GM21529 (cell line): ENCODE measurements at regions not wholly inside any gene's neighbourhood (a gene's known extent, or its start where the extent isn't known, plus 50 kb on each side); places are given as distances from the start of the nearest gene placed in this dataset.
"Not testable (repeated sequence)": the region's sequence is repeated elsewhere in the genome, so short reads cannot be mapped to it uniquely, and the experiment has no call there.

Source experiments
- ATAC-seq: cut with Tn5 transposase; IDR thresholded peaks from one replicate; pipeline ENCODE4 v1.9.1; 2021; ENCODE audit not compliant: unreplicated experiment

- no peak for ATAC-seq
Measured at GRCh38 chr5:18517641-18518380, 883.6 kb downstream of the TAF11L14 start.

DNA sequence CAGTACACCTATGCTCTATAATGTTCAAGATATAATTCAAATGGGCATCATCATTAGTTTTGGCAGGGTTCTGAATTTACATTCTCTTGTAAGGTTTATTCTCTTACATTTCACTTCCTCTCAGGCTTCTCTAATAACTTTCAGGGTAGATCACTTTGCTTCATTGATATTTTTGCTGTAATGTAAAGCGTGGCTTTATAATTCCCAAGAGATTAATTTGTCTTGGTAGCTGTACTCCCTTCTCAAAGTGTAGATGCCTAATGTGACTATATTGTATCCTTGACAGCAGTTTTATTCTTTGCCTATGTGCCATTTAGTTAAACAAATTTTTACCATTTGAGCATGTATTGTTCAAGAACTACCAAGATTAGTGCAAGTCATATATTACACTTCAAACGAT, 889.1 kb downstream of the TAF11L14 start:
- no peak for ATAC-seq

- ATAC-seq, result no peak
Measured at GRCh38 chr5:18526792-18527405, 892.6 kb downstream of the TAF11L14 start.

- no peak for ATAC-seq
Measured at GRCh38 chr5:18533137-18533536, 898.9 kb downstream of the TAF11L14 start.

DNA sequence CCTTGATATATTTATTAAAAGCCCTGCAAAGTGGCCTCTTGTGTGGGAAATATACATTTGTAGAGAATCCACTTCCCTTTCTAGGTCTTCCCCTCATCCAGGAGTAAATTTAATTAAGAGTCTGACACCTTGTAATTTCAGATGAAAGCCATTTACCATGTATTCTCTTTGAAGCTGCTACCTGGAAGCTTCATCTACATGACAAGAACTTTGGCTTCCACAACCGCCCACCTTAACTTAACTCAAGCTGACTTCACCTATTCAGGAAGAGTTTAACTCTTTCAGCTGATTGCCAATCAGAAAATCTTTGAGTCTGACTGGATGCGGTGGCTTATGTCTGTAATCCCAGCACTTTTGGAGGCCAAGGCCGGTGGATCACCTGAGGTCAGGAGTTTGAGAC, 899.9 kb downstream of the TAF11L14 start:
- no peak for ATAC-seq

DNA sequence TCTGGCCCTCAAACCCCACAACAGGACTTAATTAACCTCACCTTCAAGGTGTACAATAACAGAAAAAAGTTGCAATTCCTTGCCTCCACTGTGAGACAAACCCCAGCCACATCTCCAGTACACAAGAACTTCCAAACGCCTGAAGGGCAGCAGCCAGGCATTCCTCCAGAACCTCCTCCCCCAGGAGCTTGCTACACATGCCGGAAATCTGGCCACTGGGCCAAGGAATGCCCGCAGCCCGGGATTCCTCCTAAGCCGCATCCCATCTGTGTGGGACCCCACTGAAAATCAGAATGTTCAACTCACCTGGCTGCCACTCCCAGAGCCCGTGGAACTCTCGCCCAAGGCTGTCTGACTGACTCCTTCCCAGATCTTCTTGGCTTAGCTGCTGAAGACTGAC, 901.5 kb downstream of the TAF11L14 start:
- ATAC-seq, result not testable (repeated sequence)

- no peak for ATAC-seq
Measured at GRCh38 chr5:18544421-18544820, 910.2 kb downstream of the TAF11L14 start.

- no peak for ATAC-seq
Measured at GRCh38 chr5:18546591-18546990, 912.3 kb downstream of the TAF11L14 start.

DNA sequence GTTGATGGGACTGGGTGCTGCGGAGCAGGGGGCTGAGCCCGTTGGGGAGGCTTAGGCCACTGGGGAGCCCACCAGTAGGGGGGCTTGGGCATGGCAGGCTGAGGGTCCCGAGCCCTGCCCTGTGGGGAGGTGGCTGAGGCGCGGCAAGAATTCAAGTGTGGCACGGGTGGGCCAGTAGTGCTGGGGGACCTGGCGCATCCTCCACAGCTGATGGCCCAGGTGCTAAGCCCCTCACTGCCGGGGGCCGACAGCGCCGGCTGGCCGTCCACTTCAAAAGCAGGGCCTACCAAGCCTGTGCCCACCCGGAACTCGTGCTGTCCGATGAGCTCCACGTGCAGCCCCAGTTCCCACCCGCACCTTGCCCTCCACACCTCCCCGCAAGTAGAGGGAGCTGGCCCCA, 917.5 kb downstream of the TAF11L14 start:
- ATAC-seq, result no peak

DNA sequence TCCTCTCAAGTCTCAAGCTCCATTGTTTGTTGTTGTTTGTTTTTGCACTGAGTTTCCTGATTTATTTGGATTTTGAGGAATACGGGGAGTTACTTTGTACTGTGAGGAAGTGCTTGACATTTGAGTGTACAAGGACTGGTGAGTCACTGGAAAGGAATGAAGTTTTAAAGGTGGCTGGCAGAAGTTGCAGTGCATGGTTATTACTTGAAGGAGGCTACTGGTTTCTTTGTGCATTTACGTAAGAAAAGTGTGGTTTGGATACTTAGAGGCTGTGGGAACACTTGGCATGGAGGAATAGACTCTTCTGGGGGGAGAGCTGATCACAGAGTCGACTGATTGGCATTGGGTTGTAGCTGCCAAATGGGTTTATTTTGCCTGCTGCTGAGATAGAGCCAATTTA, 919.0 kb downstream of the TAF11L14 start:
- ATAC-seq, result no peak

DNA sequence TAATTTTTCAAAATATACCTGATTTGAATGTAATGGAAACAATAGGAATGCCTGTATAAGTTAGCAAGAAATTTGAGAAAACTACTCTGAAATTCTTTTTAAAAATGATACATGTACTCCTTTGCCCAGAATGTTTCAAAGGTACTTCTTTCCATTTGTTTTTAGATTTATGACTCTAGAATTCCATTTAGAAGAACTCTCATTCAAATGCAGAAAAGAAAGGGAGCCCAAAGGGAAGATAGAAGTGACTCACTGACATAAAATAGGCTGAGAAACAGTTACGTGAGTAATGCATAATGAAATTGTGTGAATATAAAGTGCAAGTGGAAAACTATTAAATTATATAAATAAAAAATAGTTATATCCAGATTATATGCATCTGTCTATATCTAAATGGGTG, 926.3 kb downstream of the TAF11L14 start:
- ATAC-seq, result no peak

- no peak for ATAC-seq
Measured at GRCh38 chr5:18563853-18564252, 929.6 kb downstream of the TAF11L14 start.

GRCh38 chr5:18566671-18567070, 932.4 kb downstream of the TAF11L14 start:
- no peak for ATAC-seq

GRCh38 chr5:18576586-18576985, 942.3 kb downstream of the TAF11L14 start:
- no peak for ATAC-seq

DNA sequence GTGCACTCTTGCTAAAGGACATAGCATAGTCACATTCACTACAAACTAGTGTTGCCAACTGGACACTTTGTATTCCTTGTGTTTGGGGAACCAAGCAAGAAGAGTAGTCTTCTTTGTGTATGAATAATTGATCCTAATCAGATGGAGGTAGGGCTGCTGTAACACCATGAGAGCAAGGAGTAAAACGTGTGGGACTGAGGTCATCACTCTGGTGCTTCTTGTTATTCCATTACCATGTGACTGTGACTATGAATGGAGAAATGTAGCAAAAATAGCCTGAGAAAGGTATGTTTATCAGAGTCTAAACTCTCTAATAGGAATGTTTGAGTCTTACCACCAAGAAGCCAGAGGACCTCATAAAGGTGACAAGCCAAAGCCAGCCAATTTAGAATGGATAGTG, 966.9 kb downstream of the TAF11L14 start:
- no peak for ATAC-seq

DNA sequence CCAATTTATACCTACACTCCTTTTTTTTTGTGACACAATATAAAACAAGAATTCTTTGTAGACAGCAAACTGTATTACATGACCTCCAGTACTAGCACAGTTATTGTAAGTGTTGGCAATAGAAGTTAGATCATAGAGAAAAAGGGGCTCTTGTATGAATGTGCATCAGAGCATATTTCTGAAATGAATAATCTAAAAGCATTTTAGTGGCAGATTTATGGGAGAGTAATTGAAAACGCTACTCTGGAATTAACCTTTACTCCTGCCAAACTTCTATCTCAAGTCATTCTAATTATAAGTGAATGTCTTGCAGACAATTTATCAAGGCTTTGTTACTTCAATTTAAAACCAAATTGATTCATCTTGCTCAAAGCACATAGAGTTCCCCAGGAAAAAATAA, 968.1 kb downstream of the TAF11L14 start:
- no peak for ATAC-seq

- no peak for ATAC-seq
Measured at GRCh38 chr5:18605186-18605585, 970.9 kb downstream of the TAF11L14 start.

- ATAC-seq, result no peak
Measured at GRCh38 chr5:18607570-18607969, 973.3 kb downstream of the TAF11L14 start.

DNA sequence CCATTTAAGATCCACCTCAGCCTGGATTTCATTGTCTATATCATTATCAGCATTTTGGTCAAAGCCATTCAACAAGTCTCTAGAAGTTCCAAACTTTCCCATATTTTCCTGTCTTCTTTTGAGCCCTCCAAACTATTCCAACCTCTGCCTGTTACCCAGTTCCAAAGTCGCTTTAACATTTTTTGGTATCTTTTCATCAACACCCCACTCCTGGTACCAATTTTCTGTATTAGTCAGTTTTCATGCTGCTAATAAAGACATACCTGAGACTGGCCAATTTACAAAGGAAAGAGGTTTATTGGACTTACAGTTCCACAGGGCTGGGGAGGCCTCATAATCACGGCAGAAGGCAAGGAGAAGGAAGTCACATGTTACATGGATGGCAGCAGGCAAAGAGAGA, 982.9 kb downstream of the TAF11L14 start:
- not testable (repeated sequence) for ATAC-seq

- ATAC-seq, result no peak
Measured at GRCh38 chr5:18630458-18631045, 996.3 kb downstream of the TAF11L14 start.

- ATAC-seq, result no peak
Measured at GRCh38 chr5:18652404-18653215, 1018.4 kb downstream of the TAF11L14 start.
